ENCODE measurements at regions not wholly inside any gene's neighbourhood (a gene's known extent, or its start where the extent isn't known, plus 50 kb on each side); places are given as distances from the start of the nearest gene placed in this dataset.

DNA sequence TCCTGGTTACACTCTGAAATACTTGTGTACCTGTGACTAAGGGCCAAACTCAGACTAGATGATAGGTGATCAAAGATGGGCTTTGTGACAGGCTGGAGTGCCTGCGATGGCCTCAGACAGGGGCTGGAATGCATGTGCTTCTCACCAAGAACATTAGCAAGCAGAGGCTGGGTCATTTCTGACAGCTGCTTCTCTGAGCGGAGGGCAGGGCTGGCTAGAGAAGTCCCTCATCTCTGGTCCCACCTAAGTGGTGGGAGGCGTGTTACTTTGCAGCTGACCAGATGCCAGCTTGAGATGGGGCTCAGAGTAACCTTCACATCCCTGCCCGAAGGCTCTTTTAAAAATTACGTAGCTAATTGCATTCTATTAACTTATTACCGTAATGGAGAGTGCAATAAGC is 106.8 kb upstream of the RTL1 start:
- no peak for DNase-seq

DNA sequence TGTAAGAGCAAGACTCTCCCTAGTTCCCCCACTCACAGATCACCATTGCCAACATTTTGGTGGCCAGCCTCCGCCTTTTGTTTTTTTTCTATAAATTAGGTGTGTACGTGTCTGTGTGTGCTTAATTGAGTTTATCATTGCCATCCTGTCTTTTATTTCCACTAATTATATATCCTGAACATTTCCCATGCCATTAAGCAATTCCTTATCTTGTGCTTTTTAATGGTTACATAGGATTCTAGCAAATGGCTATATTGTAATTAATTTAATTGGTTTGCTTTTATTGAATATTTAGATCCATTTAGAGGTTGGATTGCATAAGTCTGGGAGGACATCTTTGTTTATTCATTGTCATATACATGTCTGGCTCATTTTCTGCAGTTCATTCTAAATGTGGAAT is 107.3 kb upstream of the RTL1 start:
- peaks cover 3 to 18% (median 10%) of the 10 kb centered on the region in 3 donors for H3K27me3 Mint-ChIP-seq (ENCODE audit: low read depth in 3 of 3)
- H3K36me3 ChIP-seq (replicated peaks in 1 of 2; ENCODE audit: control insufficient read depth in 1 of 2, insufficient read depth in 2 of 2, low read length in 2 of 2) = no peaks in the 10 kb centered on the region
- peaks cover 10% of the 10 kb centered on the region for H3K4me1 Mint-ChIP-seq
- TF ChIP-seq, protein P1, sequence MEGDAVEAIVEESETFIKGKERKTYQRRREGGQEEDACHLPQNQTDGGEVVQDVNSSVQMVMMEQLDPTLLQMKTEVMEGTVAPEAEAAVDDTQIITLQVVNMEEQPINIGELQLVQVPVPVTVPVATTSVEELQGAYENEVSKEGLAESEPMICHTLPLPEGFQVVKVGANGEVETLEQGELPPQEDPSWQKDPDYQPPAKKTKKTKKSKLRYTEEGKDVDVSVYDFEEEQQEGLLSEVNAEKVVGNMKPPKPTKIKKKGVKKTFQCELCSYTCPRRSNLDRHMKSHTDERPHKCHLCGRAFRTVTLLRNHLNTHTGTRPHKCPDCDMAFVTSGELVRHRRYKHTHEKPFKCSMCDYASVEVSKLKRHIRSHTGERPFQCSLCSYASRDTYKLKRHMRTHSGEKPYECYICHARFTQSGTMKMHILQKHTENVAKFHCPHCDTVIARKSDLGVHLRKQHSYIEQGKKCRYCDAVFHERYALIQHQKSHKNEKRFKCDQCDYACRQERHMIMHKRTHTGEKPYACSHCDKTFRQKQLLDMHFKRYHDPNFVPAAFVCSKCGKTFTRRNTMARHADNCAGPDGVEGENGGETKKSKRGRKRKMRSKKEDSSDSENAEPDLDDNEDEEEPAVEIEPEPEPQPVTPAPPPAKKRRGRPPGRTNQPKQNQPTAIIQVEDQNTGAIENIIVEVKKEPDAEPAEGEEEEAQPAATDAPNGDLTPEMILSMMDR (IDR thresholded peaks at IDR 0.05) = no peak
- no peak overlapping the region for H2AFZ ChIP-seq (ENCODE audit: insufficient read depth, low read depth, low read length, poor library complexity, severe bottlenecking)
- H3K9me3 Mint-ChIP-seq = peaks cover 2 to 13% (median 6%) of the 10 kb centered on the region in 7 donors
- intact Hi-C loops (cut with micrococcal nuclease) = no loop called here
- H3K36me3 Mint-ChIP-seq = no peaks in the 10 kb centered on the region
- H3K4me1 ChIP-seq (ENCODE audit: control insufficient read depth in 1 of 2, insufficient read depth in 2 of 2, low read length in 2 of 2) = peaks cover 7 to 8% of the 10 kb centered on the region in 2 donors
- WGBS (ENCODE audit: insufficient coverage) = no CpG with 5 or more reads among the region's 2 CpGs
- H3K9me3 ChIP-seq (replicated peaks in 1 of 2; ENCODE audit: control insufficient read depth in 1 of 2, insufficient read depth in 1 of 2, low read length in 2 of 2) = no peaks in the 10 kb centered on the region
- no peak overlapping the region for H3K27ac Mint-ChIP-seq
- no peaks in the 10 kb centered on the region for H3K27me3 ChIP-seq (ENCODE audit: control insufficient read depth in 2 of 2, insufficient read depth in 2 of 2, low read length in 2 of 2)
- H3K79me2 ChIP-seq (ENCODE audit: insufficient read depth, low read length) = no peaks in the 10 kb centered on the region
- DNase-seq = no peak
- no peak overlapping the region for H3K9ac ChIP-seq (ENCODE audit: insufficient read depth, low read length, poor library complexity, severe bottlenecking)
- no peaks in the 10 kb centered on the region for H4K20me1 ChIP-seq (ENCODE audit: insufficient read depth, low read length)
- no peak overlapping the region for H3K4me3 Mint-ChIP-seq
- H3K4me2 ChIP-seq (replicated peaks; ENCODE audit: extremely low read depth, low read length, poor library complexity, severe bottlenecking) = no peak overlapping the region
- H3K4me3 ChIP-seq (replicated peaks in 1 of 3; ENCODE audit: low read depth in 2 of 3, low read length in 3 of 3) = no peak overlapping the region
- no peak overlapping the region for H3K27ac ChIP-seq (ENCODE audit: low read depth in 1 of 2, low read length in 2 of 2)

More for the DNA sequence above, 106.8 kb upstream of the RTL1 start:
- WGBS (ENCODE audit: insufficient coverage) = 88% methylated on average over 1 of the region's 6 CpGs
- Mint-ChIP-seq H3K27me3 (ENCODE audit: low read depth in 3 of 3) (peaks cover 3 to 18% (median 9%) of the 10 kb centered on the region in 3 donors), H3K27ac (peak overlapping the region in 1 of 7 donors; percentile 51), H3K4me3 (no peak overlapping the region), H3K9me3 (peaks cover 2 to 13% (median 6%) of the 10 kb centered on the region in 7 donors), H3K36me3 (no peaks in the 10 kb centered on the region), H3K4me1 (peaks cover 16% of the 10 kb centered on the region)
- Histone ChIP-seq H3K79me2 (ENCODE audit: insufficient read depth, low read length) (no peaks in the 10 kb centered on the region), H3K4me3 (replicated peaks in 1 of 3; ENCODE audit: low read depth in 2 of 3, low read length in 3 of 3) (no peak overlapping the region), H3K27me3 (ENCODE audit: control insufficient read depth in 2 of 2, insufficient read depth in 2 of 2, low read length in 2 of 2) (no peaks in the 10 kb centered on the region), H3K4me1 (ENCODE audit: control insufficient read depth in 1 of 2, insufficient read depth in 2 of 2, low read length in 2 of 2) (peaks cover 12 to 13% of the 10 kb centered on the region in 2 donors), H4K20me1 (ENCODE audit: insufficient read depth, low read length) (no peaks in the 10 kb centered on the region), H3K27ac (ENCODE audit: low read depth in 1 of 2, low read length in 2 of 2) (no peak overlapping the region), H3K9ac (ENCODE audit: insufficient read depth, low read length, poor library complexity, severe bottlenecking) (no peak overlapping the region), H2AFZ (ENCODE audit: insufficient read depth, low read depth, low read length, poor library complexity, severe bottlenecking) (no peak overlapping the region), H3K4me2 (replicated peaks; ENCODE audit: extremely low read depth, low read length, poor library complexity, severe bottlenecking) (no peak overlapping the region), H3K9me3 (replicated peaks in 1 of 2; ENCODE audit: control insufficient read depth in 1 of 2, insufficient read depth in 1 of 2, low read length in 2 of 2) (no peaks in the 10 kb centered on the region), H3K36me3 (replicated peaks in 1 of 2; ENCODE audit: control insufficient read depth in 1 of 2, insufficient read depth in 2 of 2, low read length in 2 of 2) (no peaks in the 10 kb centered on the region)
- TF ChIP-seq, protein P1 (IDR thresholded peaks at IDR 0.05) = no peak
- intact Hi-C loops (cut with micrococcal nuclease) = no loop called here

All from CD14-positive monocyte (primary cell).